ENCODE measurements at regions not wholly inside any gene's neighbourhood (a gene's known extent, or its start where the extent isn't known, plus 50 kb on each side); places are given as distances from the start of the nearest gene placed in this dataset.

DNA sequence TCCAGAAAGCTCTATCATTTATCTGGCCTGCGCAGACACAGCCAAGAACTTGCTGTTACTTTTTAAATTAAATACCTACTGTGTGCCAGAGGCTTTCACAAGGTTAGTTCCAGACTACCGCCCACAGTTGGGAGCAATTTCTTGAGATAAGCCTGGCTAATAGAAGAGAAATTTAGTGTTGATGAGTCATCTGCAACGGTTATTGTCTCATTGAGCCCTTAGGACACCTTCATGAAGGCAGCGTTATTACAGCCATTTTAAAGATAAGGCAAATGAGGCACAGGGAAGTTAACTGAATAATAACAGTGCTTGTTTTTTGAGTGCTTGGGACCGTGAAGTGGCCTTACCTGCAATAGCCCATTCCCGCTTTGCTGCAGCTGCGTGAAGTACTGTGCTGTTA, 292.9 kb upstream of the MSX2 start:
- no peak for TF ChIP-seq POLR2A (IDR thresholded peaks at IDR 0.05)
- TF ChIP-seq CTCF (IDR thresholded peaks at IDR 0.05 in 4 of 5, conservative IDR thresholded peaks at IDR 0.05 in 1 of 5), result no peak

Measured in gastrocnemius medialis (tissue), 4 donors.